ENCODE measurements at regions not wholly inside any gene's neighbourhood (a gene's known extent, or its start where the extent isn't known, plus 50 kb on each side); places are given as distances from the start of the nearest gene placed in this dataset.
"Not testable (repeated sequence)": the region's sequence is repeated elsewhere in the genome, so short reads cannot be mapped to it uniquely, and the experiment has no call there.

DNA sequence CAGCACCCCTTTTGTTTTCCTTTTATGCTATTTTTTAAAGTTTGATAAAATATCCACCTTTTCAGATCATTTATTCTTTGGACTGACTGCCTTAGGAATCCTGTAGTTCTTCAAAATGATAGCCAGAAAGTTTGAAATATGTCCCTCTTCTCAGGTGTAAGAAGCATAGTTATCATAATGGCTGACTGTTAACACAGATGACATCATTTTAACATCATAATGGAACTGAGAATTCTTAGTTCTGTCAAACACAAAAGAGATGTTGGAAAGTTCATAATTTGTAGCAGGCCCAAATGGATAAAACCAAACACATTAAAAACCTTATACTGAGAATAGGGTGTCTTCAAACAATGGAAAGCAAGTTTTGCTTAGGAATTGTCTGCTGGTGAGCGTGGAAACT lies 1254.4 kb downstream of the ADGRL3 start:
- no peak for TF ChIP-seq TAF1 (IDR thresholded peaks at IDR 0.05; ENCODE audit: borderline replicate concordance, low read depth, low read length)
- TF ChIP-seq POLR2A (IDR thresholded peaks at IDR 0.05; ENCODE audit: low read depth, low read length) = no peak
- TF ChIP-seq POLR2AphosphoS5 (IDR thresholded peaks at IDR 0.05; ENCODE audit: low read depth, low read length) = no peak
- FAIRE-seq (no peak), DNase-seq (ENCODE audit: insufficient read length) (no peak)

GRCh38 chr4:62450740-62451139 lies 1250.6 kb downstream of the ADGRL3 start:
- DNase-seq (ENCODE audit: insufficient read length) = no peak
- FAIRE-seq = no peak
- TF ChIP-seq TAF1 (IDR thresholded peaks at IDR 0.05; ENCODE audit: borderline replicate concordance, low read depth, low read length) = no peak
- no peak for TF ChIP-seq POLR2AphosphoS5 (IDR thresholded peaks at IDR 0.05; ENCODE audit: low read depth, low read length)
- TF ChIP-seq POLR2A (IDR thresholded peaks at IDR 0.05; ENCODE audit: low read depth, low read length) = no peak

GRCh38 chr4:62449538-62449937 lies 1249.4 kb downstream of the ADGRL3 start:
- no peak for FAIRE-seq
- no peak for TF ChIP-seq TAF1 (IDR thresholded peaks at IDR 0.05; ENCODE audit: borderline replicate concordance, low read depth, low read length)
- no peak for TF ChIP-seq POLR2AphosphoS5 (IDR thresholded peaks at IDR 0.05; ENCODE audit: low read depth, low read length)
- no peak for TF ChIP-seq POLR2A (IDR thresholded peaks at IDR 0.05; ENCODE audit: low read depth, low read length)
- DNase-seq (ENCODE audit: insufficient read length) = no peak

- FAIRE-seq = no peak
- TF ChIP-seq TAF1 (IDR thresholded peaks at IDR 0.05; ENCODE audit: borderline replicate concordance, low read depth, low read length) (no peak), POLR2A (IDR thresholded peaks at IDR 0.05; ENCODE audit: low read depth, low read length) (no peak), POLR2AphosphoS5 (IDR thresholded peaks at IDR 0.05; ENCODE audit: low read depth, low read length) (no peak)
- DNase-seq (ENCODE audit: insufficient read length) = no peak
Observed at GRCh38 chr4:62448911-62449310, 1248.8 kb downstream of the ADGRL3 start.

- TF ChIP-seq POLR2A (IDR thresholded peaks at IDR 0.05; ENCODE audit: low read depth, low read length) (no peak), POLR2AphosphoS5 (IDR thresholded peaks at IDR 0.05; ENCODE audit: low read depth, low read length) (no peak), TAF1 (IDR thresholded peaks at IDR 0.05; ENCODE audit: borderline replicate concordance, low read depth, low read length) (no peak)
- no peak for DNase-seq (ENCODE audit: insufficient read length)
- no peak for FAIRE-seq
Observed at GRCh38 chr4:62439051-62439450, 1238.9 kb downstream of the ADGRL3 start.

DNA sequence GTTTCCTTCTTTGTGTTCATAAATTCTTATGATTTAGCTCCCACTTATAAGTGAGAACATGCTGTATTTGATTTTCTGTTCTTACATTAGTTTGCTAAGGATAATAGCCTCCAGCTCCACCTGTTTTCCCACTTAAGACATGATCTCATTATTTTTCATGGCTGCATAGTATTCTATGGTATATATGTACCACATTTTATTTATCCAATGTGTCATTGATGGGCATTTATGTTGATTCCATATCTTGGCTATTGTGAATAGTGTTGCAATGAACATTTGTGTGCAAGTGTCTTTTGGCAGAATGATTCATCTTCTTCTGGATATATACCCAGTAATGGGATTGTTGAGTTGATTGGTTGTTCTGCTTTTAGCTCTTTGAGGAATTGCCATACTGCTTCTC lies 1234.8 kb downstream of the ADGRL3 start:
- DNase-seq (ENCODE audit: insufficient read length) (no peak), FAIRE-seq (no peak)
- TF ChIP-seq POLR2A (IDR thresholded peaks at IDR 0.05; ENCODE audit: low read depth, low read length) (no peak), POLR2AphosphoS5 (IDR thresholded peaks at IDR 0.05; ENCODE audit: low read depth, low read length) (no peak), TAF1 (IDR thresholded peaks at IDR 0.05; ENCODE audit: borderline replicate concordance, low read depth, low read length) (no peak)

- FAIRE-seq; DNase-seq (ENCODE audit: insufficient read length): not testable (repeated sequence)
Observed at GRCh38 chr4:62431513-62432231, 1231.5 kb downstream of the ADGRL3 start.

DNA sequence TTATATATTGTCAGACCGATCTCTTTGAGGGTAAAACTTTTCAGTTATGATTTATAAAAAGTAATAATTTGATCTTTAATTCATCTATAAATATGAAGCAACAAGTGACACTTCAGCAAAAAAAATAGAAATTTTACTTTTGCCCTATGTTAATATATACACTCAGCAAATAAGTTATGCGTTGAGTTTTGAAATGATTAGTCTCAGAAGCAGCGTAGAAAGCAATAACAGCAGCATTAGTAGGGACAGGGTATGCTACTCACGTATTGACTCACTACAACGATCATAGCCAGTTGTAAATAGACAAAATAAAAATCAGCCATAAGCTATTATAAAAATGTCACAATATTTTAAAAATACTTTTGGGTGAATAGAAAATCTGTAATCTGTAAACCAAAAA lies 1229.2 kb downstream of the ADGRL3 start:
- no peak for FAIRE-seq
- TF ChIP-seq POLR2AphosphoS5 (IDR thresholded peaks at IDR 0.05; ENCODE audit: low read depth, low read length) = no peak
- no peak for TF ChIP-seq POLR2A (IDR thresholded peaks at IDR 0.05; ENCODE audit: low read depth, low read length)
- TF ChIP-seq TAF1 (IDR thresholded peaks at IDR 0.05; ENCODE audit: borderline replicate concordance, low read depth, low read length) = no peak
- no peak for DNase-seq (ENCODE audit: insufficient read length)

DNA sequence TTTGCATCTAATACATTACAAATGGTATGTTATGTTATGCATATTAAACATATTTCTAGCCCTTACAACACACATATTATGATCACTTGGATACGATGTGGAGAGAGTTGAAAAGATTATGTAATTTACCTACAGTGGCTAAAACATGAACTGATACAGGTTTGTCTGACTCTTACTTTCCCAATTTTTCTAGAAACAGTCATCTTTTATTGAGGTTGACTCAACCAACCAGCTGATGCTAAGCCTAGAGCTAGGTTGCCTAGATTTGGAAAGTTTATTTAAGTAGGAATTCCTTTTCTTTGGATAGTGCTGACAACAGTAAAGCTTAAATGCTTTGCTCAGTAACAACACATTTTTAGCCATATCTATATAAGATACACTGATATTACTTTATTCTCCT lies 1215.1 kb downstream of the ADGRL3 start:
- no peak for FAIRE-seq
- DNase-seq (ENCODE audit: insufficient read length) = no peak
- TF ChIP-seq POLR2AphosphoS5 (IDR thresholded peaks at IDR 0.05; ENCODE audit: low read depth, low read length) (no peak), TAF1 (IDR thresholded peaks at IDR 0.05; ENCODE audit: borderline replicate concordance, low read depth, low read length) (no peak), POLR2A (IDR thresholded peaks at IDR 0.05; ENCODE audit: low read depth, low read length) (no peak)

GRCh38 chr4:62414563-62414962 lies 1214.4 kb downstream of the ADGRL3 start:
- FAIRE-seq (no peak), DNase-seq (ENCODE audit: insufficient read length) (no peak)
- no peak for TF ChIP-seq POLR2A (IDR thresholded peaks at IDR 0.05; ENCODE audit: low read depth, low read length)
- TF ChIP-seq POLR2AphosphoS5 (IDR thresholded peaks at IDR 0.05; ENCODE audit: low read depth, low read length) = no peak
- no peak for TF ChIP-seq TAF1 (IDR thresholded peaks at IDR 0.05; ENCODE audit: borderline replicate concordance, low read depth, low read length)

- DNase-seq (ENCODE audit: insufficient read length) (no peak), FAIRE-seq (no peak)
- no peak for TF ChIP-seq POLR2AphosphoS5 (IDR thresholded peaks at IDR 0.05; ENCODE audit: low read depth, low read length)
- TF ChIP-seq TAF1 (IDR thresholded peaks at IDR 0.05; ENCODE audit: borderline replicate concordance, low read depth, low read length) = no peak
- no peak for TF ChIP-seq POLR2A (IDR thresholded peaks at IDR 0.05; ENCODE audit: low read depth, low read length)
Observed at GRCh38 chr4:62410371-62411003, 1210.4 kb downstream of the ADGRL3 start.

DNA sequence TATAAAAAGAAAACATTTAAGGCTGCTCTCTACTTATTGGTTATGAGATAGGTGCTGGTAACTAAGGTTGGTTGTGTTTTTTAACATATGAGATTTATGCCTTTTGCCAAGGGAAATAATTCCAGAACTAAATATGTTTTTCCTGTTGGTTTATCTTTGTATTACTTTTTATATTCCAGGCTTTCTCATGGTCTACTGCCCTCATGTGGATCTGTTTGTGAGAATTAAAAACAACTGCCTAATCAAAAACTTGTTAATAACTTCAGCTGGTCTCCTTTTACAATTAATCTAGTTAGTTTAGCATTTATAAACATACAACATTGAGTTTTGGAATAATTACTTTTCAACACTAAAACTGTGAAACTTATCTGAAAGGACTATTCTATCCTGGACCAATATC lies 1208.3 kb downstream of the ADGRL3 start:
- TF ChIP-seq POLR2AphosphoS5 (IDR thresholded peaks at IDR 0.05; ENCODE audit: low read depth, low read length) = no peak
- TF ChIP-seq TAF1 (IDR thresholded peaks at IDR 0.05; ENCODE audit: borderline replicate concordance, low read depth, low read length) = no peak
- no peak for TF ChIP-seq POLR2A (IDR thresholded peaks at IDR 0.05; ENCODE audit: low read depth, low read length)
- FAIRE-seq (no peak), DNase-seq (ENCODE audit: insufficient read length) (no peak)
